OCI-LY7 (cell line): ENCODE measurements at regions not wholly inside any gene's neighbourhood (a gene's known extent, or its start where the extent isn't known, plus 50 kb on each side); places are given as distances from the start of the nearest gene placed in this dataset.

ENCODE experiments used
- BruUV-seq: library from RNA; stranded (reverse); fragments of 400-500 nt; replicated peaks from 2 replicates; lab custom pipeline; 2021; lab: Mats Ljungman, UMichigan
- CTCF ChIA-PET: fragments of 300-600 bp; sonication (Branson Sonifier 250); formaldehyde crosslinking; loops from one replicate; lab custom pipeline; 2022; ENCODE audit warnings: antibody characterized with exemption; ENCODE audit not compliant: unreplicated experiment; lab: Charles Lee
- POLR2A ChIA-PET: fragments of 300-600 bp; sonication (Branson Sonifier 250); formaldehyde crosslinking; loops from one replicate; lab custom pipeline; 2022; ENCODE audit warnings: antibody characterized with exemption; lab: Charles Lee
- DNase-seq: peaks from one replicate; pipeline ENCODE4 v3.0.0-alpha.2; 2015; ENCODE audit warnings: low spot score
- H2AFZ ChIP-seq: fragments of 200-600 bp; sonication (generic), shearing (Covaris generic); 2 replicates; pipeline ENCODE4 v1.6.1; 2014; ENCODE audit warnings: mild to moderate bottlenecking, antibody characterized with exemption, low read length, moderate library complexity
- H3K27ac ChIP-seq: fragments of 200-600 bp; sonication (generic); 2 replicates; pipeline ENCODE4 v1.5.1; 2014; ENCODE audit warnings: mixed run types, low read depth, mild to moderate bottlenecking, moderate library complexity, low read length, inconsistent platforms; ENCODE audit not compliant: poor library complexity, severe bottlenecking
- H3K36me3 ChIP-seq: fragments of 200-600 bp; sonication (generic); 2 replicates; pipeline ENCODE4 v1.6.1; 2014; ENCODE audit warnings: mild to moderate bottlenecking, antibody characterized with exemption, low read length, moderate library complexity, mixed read lengths; ENCODE audit not compliant: insufficient read depth
- H3K4me1 ChIP-seq: fragments of 200-600 bp; sonication (generic); 2 replicates; pipeline ENCODE4 v1.5.1; 2014; ENCODE audit warnings: mild to moderate bottlenecking, low read length; ENCODE audit not compliant: insufficient read depth, poor library complexity, severe bottlenecking
- H3K4me2 ChIP-seq: fragments of 200-600 bp; sonication (generic); 2 replicates; pipeline ENCODE4 v1.6.1; 2014; ENCODE audit warnings: mild to moderate bottlenecking, low read length
- H3K4me3 ChIP-seq: fragments of 200-600 bp; sonication (generic); 2 replicates; pipeline ENCODE4 v1.5.1; 2014; ENCODE audit warnings: mild to moderate bottlenecking, low read depth, low read length; ENCODE audit not compliant: poor library complexity, severe bottlenecking
- H3K79me2 ChIP-seq: fragments of 200-600 bp; sonication (generic); 2 replicates; pipeline ENCODE4 v1.6.1; 2016; ENCODE audit warnings: low read depth, mild to moderate bottlenecking, low read length, moderate library complexity, mixed read lengths; ENCODE audit not compliant: insufficient read depth
- H3K9me2 ChIP-seq: fragments of 200-600 bp; sonication (generic); 2 replicates; pipeline ENCODE4 v1.6.1; 2016; ENCODE audit warnings: mild to moderate bottlenecking, low read length, mixed read lengths; ENCODE audit not compliant: insufficient read depth
- H3K9me3 ChIP-seq: fragments of 200-600 bp; sonication (generic); 2 replicates; pipeline ENCODE4 v1.6.1; 2014; ENCODE audit warnings: mild to moderate bottlenecking, mixed run types, low read length, mixed read lengths
- H4K20me1 ChIP-seq: fragments of 200-600 bp; sonication (generic); 2 replicates; pipeline ENCODE4 v1.6.1; 2014; ENCODE audit warnings: mild to moderate bottlenecking, antibody characterized with exemption, low read length, moderate library complexity, mixed read lengths; ENCODE audit not compliant: insufficient read depth
- EZH2phosphoT487 ChIP-seq: fragments of 200-600 bp; sonication (generic); IDR thresholded peaks from 2 replicates; pipeline ENCODE4 v1.6.1; 2018; ENCODE audit warnings: low read depth, borderline replicate concordance, mild to moderate bottlenecking, mixed run types, antibody characterized with exemption, low read length, moderate library complexity, mixed read lengths
- intact Hi-C: fragments of 100-400 bp; cut with micrococcal nuclease; formaldehyde crosslinking; loops from one replicate; pipeline ENCODE4 v1.10.0; 2022; ENCODE audit not compliant: unreplicated experiment
- TF ChIP-seq, protein P1 (sequence below): fragments of 200-600 bp; sonication (generic); conservative IDR thresholded peaks from 2 replicates; pipeline ENCODE4 v1.5.1; 2014; ENCODE audit warnings: mild to moderate bottlenecking, antibody characterized with exemption, low read length, moderate library complexity, mixed read lengths

DNA sequence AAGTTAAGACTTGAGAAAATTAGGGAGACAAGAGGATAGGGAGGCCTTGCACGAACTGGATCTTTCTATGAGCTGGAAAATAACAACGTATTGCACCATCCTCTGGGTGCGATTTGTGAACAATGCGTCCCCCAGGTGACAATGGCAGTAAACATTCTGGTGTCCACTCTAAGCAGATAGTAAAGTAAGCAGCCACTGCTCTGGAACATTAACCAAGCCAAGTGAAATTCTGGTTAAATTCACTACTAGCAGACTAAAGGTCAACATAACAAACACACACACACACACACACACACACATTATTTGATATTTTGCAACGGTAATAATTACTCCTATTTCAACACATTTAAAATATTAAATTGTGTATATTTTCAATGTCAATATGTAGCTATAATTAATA lies 242.2 kb upstream of the DCAF8L1 start:
- Histone ChIP-seq H4K20me1 (no peaks in the 10 kb centered on the region), H3K9me3 (no peaks in the 10 kb centered on the region), H3K4me3 (no peak overlapping the region), H3K79me2 (no peaks in the 10 kb centered on the region), H3K27ac (no peak overlapping the region), H2AFZ (no peak overlapping the region), H3K9me2 (no peaks in the 10 kb centered on the region), H3K36me3 (no peaks in the 10 kb centered on the region), H3K4me2 (no peak overlapping the region), H3K4me1 (no peaks in the 10 kb centered on the region)
- no peak for DNase-seq
- ChIA-PET CTCF (no interaction called here), POLR2A (no interaction called here)
- TF ChIP-seq, protein P1, sequence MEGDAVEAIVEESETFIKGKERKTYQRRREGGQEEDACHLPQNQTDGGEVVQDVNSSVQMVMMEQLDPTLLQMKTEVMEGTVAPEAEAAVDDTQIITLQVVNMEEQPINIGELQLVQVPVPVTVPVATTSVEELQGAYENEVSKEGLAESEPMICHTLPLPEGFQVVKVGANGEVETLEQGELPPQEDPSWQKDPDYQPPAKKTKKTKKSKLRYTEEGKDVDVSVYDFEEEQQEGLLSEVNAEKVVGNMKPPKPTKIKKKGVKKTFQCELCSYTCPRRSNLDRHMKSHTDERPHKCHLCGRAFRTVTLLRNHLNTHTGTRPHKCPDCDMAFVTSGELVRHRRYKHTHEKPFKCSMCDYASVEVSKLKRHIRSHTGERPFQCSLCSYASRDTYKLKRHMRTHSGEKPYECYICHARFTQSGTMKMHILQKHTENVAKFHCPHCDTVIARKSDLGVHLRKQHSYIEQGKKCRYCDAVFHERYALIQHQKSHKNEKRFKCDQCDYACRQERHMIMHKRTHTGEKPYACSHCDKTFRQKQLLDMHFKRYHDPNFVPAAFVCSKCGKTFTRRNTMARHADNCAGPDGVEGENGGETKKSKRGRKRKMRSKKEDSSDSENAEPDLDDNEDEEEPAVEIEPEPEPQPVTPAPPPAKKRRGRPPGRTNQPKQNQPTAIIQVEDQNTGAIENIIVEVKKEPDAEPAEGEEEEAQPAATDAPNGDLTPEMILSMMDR, result no peak
- no peak for TF ChIP-seq EZH2phosphoT487
- BruUV-seq, result no TSS peak
- intact Hi-C loops, result no loop called here

DNA sequence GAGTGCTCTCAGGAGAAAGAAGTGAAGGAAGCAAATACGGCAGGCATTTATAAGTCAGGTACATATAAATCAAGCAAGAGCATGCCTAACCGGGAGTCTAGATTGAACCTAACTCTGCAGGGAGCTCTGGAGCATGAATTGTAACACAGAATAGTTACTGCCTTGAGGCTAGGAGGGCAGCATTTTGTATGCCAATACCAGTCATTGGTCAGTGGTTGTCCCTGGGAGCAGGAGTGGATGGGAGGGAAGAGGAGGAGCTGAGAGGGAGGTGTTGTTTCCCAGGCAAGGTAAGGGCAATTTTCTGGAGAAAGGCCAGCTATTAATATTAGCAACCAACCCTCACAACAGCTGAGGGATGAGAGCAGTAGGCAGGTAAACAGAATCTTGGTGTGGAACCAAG lies 224.7 kb upstream of the DCAF8L1 start:
- BruUV-seq, result no TSS peak
- no peaks in the 10 kb centered on the region for H3K79me2 ChIP-seq
- no peaks in the 10 kb centered on the region for H4K20me1 ChIP-seq
- H3K9me2 ChIP-seq, result no peaks in the 10 kb centered on the region
- H3K27ac ChIP-seq, result no peak overlapping the region
- no peak for TF ChIP-seq EZH2phosphoT487
- TF ChIP-seq, protein P1, result no peak
- H3K36me3 ChIP-seq, result no peaks in the 10 kb centered on the region
- no peak overlapping the region for H3K4me2 ChIP-seq
- H3K4me1 ChIP-seq, result no peaks in the 10 kb centered on the region
- no peak for DNase-seq
- H3K4me3 ChIP-seq, result no peak overlapping the region
- intact Hi-C loops, result no loop called here
- CTCF ChIA-PET, result no interaction called here
- POLR2A ChIA-PET, result interaction anchor here (0.5 kb wide), 1 partner anchor 84 kb away, joined by 5 read pairs; no protein-coding TSS in a partner anchor
- H2AFZ ChIP-seq, result no peak overlapping the region
- H3K9me3 ChIP-seq, result no peaks in the 10 kb centered on the region

DNA sequence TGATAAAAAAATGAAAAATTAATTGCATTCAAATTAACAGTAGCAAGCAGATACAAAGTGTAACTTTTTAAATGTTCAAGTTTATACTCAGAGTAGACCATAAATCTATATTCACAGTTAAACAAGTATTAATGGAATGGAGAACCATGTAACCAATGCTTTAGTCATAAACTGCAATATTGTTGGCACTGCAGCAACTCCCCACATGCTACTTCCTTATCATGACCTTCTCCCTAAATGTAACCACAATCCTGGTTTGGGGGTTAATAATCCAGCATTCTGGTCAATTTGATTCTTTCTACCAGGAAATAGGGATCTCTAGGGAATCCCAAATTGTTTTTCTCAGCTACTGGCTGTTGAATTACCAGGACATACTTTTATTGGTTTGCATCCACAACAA lies 223.9 kb upstream of the DCAF8L1 start:
- intact Hi-C loops, result no loop called here
- Histone ChIP-seq H3K79me2 (no peaks in the 10 kb centered on the region), H3K4me1 (no peaks in the 10 kb centered on the region), H3K36me3 (no peaks in the 10 kb centered on the region), H3K4me3 (no peak overlapping the region), H4K20me1 (no peaks in the 10 kb centered on the region), H3K9me2 (no peaks in the 10 kb centered on the region), H3K27ac (no peak overlapping the region), H3K4me2 (no peak overlapping the region), H3K9me3 (no peaks in the 10 kb centered on the region), H2AFZ (no peak overlapping the region)
- CTCF ChIA-PET, result no interaction called here
- POLR2A ChIA-PET, result no interaction called here
- no peak for DNase-seq
- no TSS peak for BruUV-seq
- TF ChIP-seq, protein P1, result no peak
- TF ChIP-seq EZH2phosphoT487, result no peak
